GM06990 (cell line): ENCODE measurements at regions not wholly inside any gene's neighbourhood (a gene's known extent, or its start where the extent isn't known, plus 50 kb on each side); places are given as distances from the start of the nearest gene placed in this dataset.

Experiments
- DNase-seq: peaks from one replicate; pipeline ENCODE4 v3.0.0-alpha.2; 2011; ENCODE audit not compliant: insufficient read length; ENCODE audit errors: extremely low read depth
- H3K27me3 ChIP-seq: replicated peaks from 2 replicates; pipeline ENCODE4 v1.6.0; 2011; ENCODE audit warnings: low read length; ENCODE audit not compliant: control insufficient read depth, insufficient read depth
- H3K36me3 ChIP-seq: 2 replicates; pipeline ENCODE4 v1.5.1; 2011; ENCODE audit warnings: low read length; ENCODE audit not compliant: control insufficient read depth, insufficient read depth
- H3K4me3 ChIP-seq: replicated peaks from 2 replicates; pipeline ENCODE4 v1.5.1; 2011; ENCODE audit warnings: low read depth, mild to moderate bottlenecking, control low read depth, low read length
- CTCF ChIP-seq: IDR thresholded peaks from 2 replicates; pipeline ENCODE4 v1.5.1; 2011; ENCODE audit warnings: low read length, control low read depth, mild to moderate bottlenecking, inconsistent platforms; ENCODE audit not compliant: insufficient read depth, poor library complexity, severe bottlenecking

GRCh38 chr3:105963161-105963560, 94.3 kb upstream of the CBLB start:
- no peaks in the 10 kb centered on the region for H3K36me3 ChIP-seq
- H3K4me3 ChIP-seq, result no peak overlapping the region
- H3K27me3 ChIP-seq, result no peaks in the 10 kb centered on the region
- TF ChIP-seq CTCF, result no peak
- DNase-seq, result no peak

GRCh38 chr3:105965384-105965783, 96.6 kb upstream of the CBLB start:
- Histone ChIP-seq H3K4me3 (no peak overlapping the region), H3K36me3 (no peaks in the 10 kb centered on the region), H3K27me3 (no peaks in the 10 kb centered on the region)
- TF ChIP-seq CTCF, result no peak
- no peak for DNase-seq

- DNase-seq, result no peak
- Histone ChIP-seq H3K27me3 (no peaks in the 10 kb centered on the region), H3K36me3 (no peaks in the 10 kb centered on the region), H3K4me3 (no peak overlapping the region)
- TF ChIP-seq CTCF, result no peak
Observed at GRCh38 chr3:105967117-105967516, 98.3 kb upstream of the CBLB start.

GRCh38 chr3:105970283-105970682, 101.5 kb upstream of the CBLB start:
- H3K27me3 ChIP-seq, result no peaks in the 10 kb centered on the region
- H3K4me3 ChIP-seq, result no peak overlapping the region
- TF ChIP-seq CTCF, result no peak
- no peaks in the 10 kb centered on the region for H3K36me3 ChIP-seq
- DNase-seq, result no peak

- Histone ChIP-seq H3K4me3 (no peak overlapping the region), H3K36me3 (no peaks in the 10 kb centered on the region), H3K27me3 (no peaks in the 10 kb centered on the region)
- DNase-seq, result no peak
- no peak for TF ChIP-seq CTCF
Observed at GRCh38 chr3:105972069-105972468, 103.3 kb upstream of the CBLB start.

- Histone ChIP-seq H3K36me3 (no peaks in the 10 kb centered on the region), H3K4me3 (no peak overlapping the region), H3K27me3 (no peaks in the 10 kb centered on the region)
- no peak for TF ChIP-seq CTCF
- no peak for DNase-seq
Observed at GRCh38 chr3:105974381-105974780, 105.6 kb upstream of the CBLB start.
